Naive thymus-derived CD4-positive, alpha-beta T cell (primary cell): ENCODE measurements at regions not wholly inside any gene's neighbourhood (a gene's known extent, or its start where the extent isn't known, plus 50 kb on each side); places are given as distances from the start of the nearest gene placed in this dataset.
"Not testable (repeated sequence)": the region's sequence is repeated elsewhere in the genome, so short reads cannot be mapped to it uniquely, and the experiment has no call there.

ENCODE experiments used
- ATAC-seq: fragments of 150-1000 bp; cut with Tn5 transposase; 2 replicates; pipeline ENCODE4 v1.10.0; 2021; ENCODE audit warnings: mild to moderate bottlenecking, moderate library complexity
- CTCF ChIA-PET: fragments of 350-600 bp; sonication (Branson Sonifier 250); formaldehyde crosslinking; loops from one replicate; lab custom pipeline; 2021; ENCODE audit warnings: antibody characterized with exemption; lab: Charles Lee
- POLR2A ChIA-PET: fragments of 350-600 bp; sonication (Branson Sonifier 250); formaldehyde crosslinking; loops from one replicate; lab custom pipeline; 2021; ENCODE audit warnings: antibody characterized with exemption, inconsistent platforms; lab: Charles Lee
- DNase-seq, 9 donors: peaks; one replicate each; pipeline versions ENCODE4 v3.0.0 to v3.0.0-alpha.2; 2020 to 2022; ENCODE audit warnings: mixed read lengths in 1 of 9
- H3K27ac ChIP-seq: one replicate; pipeline ENCODE4 v1.7.0; 2013; ENCODE audit warnings: mild to moderate bottlenecking, low read depth, low read length, moderate library complexity
- H3K27me3 ChIP-seq, 2 donors: one replicate each; pipeline ENCODE4 v1.7.0; 2013; ENCODE audit warnings: low read length in 2 of 2, mild to moderate bottlenecking in 2 of 2, moderate library complexity in 2 of 2; ENCODE audit not compliant: control insufficient read depth in 2 of 2, insufficient read depth in 2 of 2
- H3K36me3 ChIP-seq, 3 experiments: 1 replicate in 2 of 3; 2 replicates in 1 of 3; pipeline ENCODE4 v1.7.0; 2013; ENCODE audit warnings: low read length in 3 of 3, mild to moderate bottlenecking in 3 of 3, moderate library complexity in 1 of 3; ENCODE audit not compliant: insufficient read depth in 3 of 3, control insufficient read depth in 2 of 3
- H3K4me1 ChIP-seq, 2 donors: one replicate each; pipeline ENCODE4 v1.7.0; 2013; ENCODE audit warnings: low read length in 2 of 2, mild to moderate bottlenecking in 2 of 2, moderate library complexity in 1 of 2; ENCODE audit not compliant: control insufficient read depth in 2 of 2, insufficient read depth in 2 of 2
- H3K4me3 ChIP-seq: 2 replicates; pipeline ENCODE4 v1.7.0; 2013; ENCODE audit warnings: mild to moderate bottlenecking, low read length
- H3K9me3 ChIP-seq, 3 experiments: 1 replicate in 2 of 3; 2 replicates in 1 of 3; pipeline ENCODE4 v1.7.0; 2013; ENCODE audit warnings: low read length in 3 of 3; ENCODE audit not compliant: control insufficient read depth in 2 of 3
- H3K27ac Mint-ChIP-seq, 9 donors: one replicate each; pipeline ENCODE4 v1.8.0; 2020 to 2022; ENCODE audit warnings: mixed read lengths in 9 of 9, mild to moderate bottlenecking in 8 of 9, moderate library complexity in 5 of 9, inconsistent platforms in 2 of 9
- H3K27me3 Mint-ChIP-seq, 5 donors: one replicate each; pipeline ENCODE4 v1.8.0; 2021 to 2022; ENCODE audit warnings: mixed read lengths in 5 of 5, mild to moderate bottlenecking in 1 of 5
- H3K36me3 Mint-ChIP-seq, 5 donors: one replicate each; pipeline ENCODE4 v1.8.0; 2020 to 2022; ENCODE audit warnings: mixed read lengths in 5 of 5, mild to moderate bottlenecking in 3 of 5, inconsistent platforms in 1 of 5
- H3K4me1 Mint-ChIP-seq, 7 donors: one replicate each; pipeline ENCODE4 v1.8.0; 2020 to 2022; ENCODE audit warnings: mixed read lengths in 7 of 7, mild to moderate bottlenecking in 3 of 7, inconsistent platforms in 1 of 7
- H3K4me3 Mint-ChIP-seq, 10 donors: one replicate each; pipeline ENCODE4 v1.8.0; 2020 to 2022; ENCODE audit warnings: mild to moderate bottlenecking in 10 of 10, mixed read lengths in 10 of 10, moderate library complexity in 6 of 10, inconsistent platforms in 2 of 10
- H3K9me3 Mint-ChIP-seq, 11 donors: one replicate each; pipeline ENCODE4 v1.8.0; 2020 to 2022; ENCODE audit warnings: mixed read lengths in 11 of 11, mild to moderate bottlenecking in 4 of 11, inconsistent platforms in 1 of 11, moderate library complexity in 1 of 11
- intact Hi-C, 2 donors: fragments of 100-400 bp; cut with micrococcal nuclease; formaldehyde crosslinking; loops; one replicate each; pipeline ENCODE4 v1.15.1; 2023

- peaks cover 0 to 13% (median 0%) of the 10 kb centered on the region in 11 donors for H3K9me3 Mint-ChIP-seq
- H3K4me1 ChIP-seq, H3K27ac ChIP-seq, POLR2A ChIA-PET, intact Hi-C loops, ATAC-seq, DNase-seq, H3K27me3 Mint-ChIP-seq, H3K36me3 ChIP-seq, H3K27ac Mint-ChIP-seq, H3K4me1 Mint-ChIP-seq, H3K9me3 ChIP-seq, H3K4me3 Mint-ChIP-seq, H3K4me3 ChIP-seq, CTCF ChIA-PET, H3K27me3 ChIP-seq, H3K36me3 Mint-ChIP-seq: not testable (repeated sequence)
These were observed 49.9 kb upstream of the ELFN1 start for GRCh38 chr7:1620176-1620575.

DNA sequence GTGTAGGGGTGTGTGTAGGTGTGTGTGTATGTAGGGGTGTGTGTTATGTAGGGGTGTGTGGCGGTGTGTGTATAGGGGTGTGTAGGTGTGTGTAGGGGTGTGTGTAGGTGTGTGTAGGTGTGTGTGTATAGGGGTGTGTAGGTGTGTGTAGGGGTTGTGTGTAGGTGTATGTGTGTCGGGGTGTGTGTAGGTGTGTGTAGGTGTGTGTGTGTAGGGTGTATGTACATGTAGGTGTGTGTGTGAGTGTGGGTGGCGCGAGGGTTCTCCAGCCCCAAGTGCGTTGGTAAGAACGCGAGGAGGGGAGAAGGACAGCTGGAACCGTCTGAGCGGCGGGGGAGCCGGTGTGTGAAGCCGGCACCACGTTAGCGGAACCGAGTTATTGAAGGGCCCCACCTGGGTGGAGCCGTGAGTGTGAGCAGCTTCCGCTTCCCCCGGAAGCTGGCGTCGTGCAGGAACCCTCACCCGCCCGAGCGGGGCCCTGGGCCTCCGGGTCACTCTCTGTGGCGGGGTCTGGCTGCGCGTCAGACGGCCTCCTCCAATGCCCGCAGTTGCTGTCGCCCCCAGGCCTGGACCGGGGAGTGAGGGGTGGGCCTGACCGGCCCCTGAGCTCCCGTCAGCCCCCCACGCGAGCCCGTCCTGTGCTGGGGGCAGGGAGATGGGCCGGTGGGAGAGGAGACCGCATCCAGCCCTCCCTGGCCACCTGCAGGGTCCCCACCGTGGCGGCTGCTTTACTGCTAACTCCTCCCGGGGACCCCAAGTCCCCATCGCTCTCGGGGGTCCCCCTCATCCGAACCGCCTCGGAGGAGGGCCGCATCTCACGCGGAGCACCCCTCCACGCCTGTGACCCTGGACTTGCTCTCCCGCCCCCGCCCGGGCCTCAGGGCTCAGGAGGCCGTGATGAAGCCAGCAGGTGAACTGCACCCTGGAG is 49.6 kb upstream of the PSMG3 start:
- Histone ChIP-seq H3K9me3 (no peaks in the 10 kb centered on the region), H3K27ac (no peak overlapping the region), H3K27me3 (no peaks in the 10 kb centered on the region), H3K36me3 (no peaks in the 10 kb centered on the region), H3K4me1 (no peaks in the 10 kb centered on the region), H3K4me3 (no peak overlapping the region)
- H3K27ac Mint-ChIP-seq: peak overlapping the region in 1 of 9 donors; percentile 4
- H3K4me1 Mint-ChIP-seq: no peaks in the 10 kb centered on the region
- H3K36me3 Mint-ChIP-seq: no peaks in the 10 kb centered on the region
- peaks cover 0 to 10% (median 0%) of the 10 kb centered on the region in 5 donors for H3K27me3 Mint-ChIP-seq
- ATAC-seq: peak; percentile 32
- DNase-seq: peak in 1 of 9 donors; percentile 11
- peaks cover 0 to 13% (median 0%) of the 10 kb centered on the region in 11 donors for H3K9me3 Mint-ChIP-seq
- H3K4me3 Mint-ChIP-seq: peak overlapping the region in 2 of 10 donors; percentile 30 to 37
- intact Hi-C loops: no loop called here
- ChIA-PET CTCF (no interaction called here), POLR2A (no interaction called here)
